ENCODE measurements at regions not wholly inside any gene's neighbourhood (a gene's known extent, or its start where the extent isn't known, plus 50 kb on each side); places are given as distances from the start of the nearest gene placed in this dataset.

DNA sequence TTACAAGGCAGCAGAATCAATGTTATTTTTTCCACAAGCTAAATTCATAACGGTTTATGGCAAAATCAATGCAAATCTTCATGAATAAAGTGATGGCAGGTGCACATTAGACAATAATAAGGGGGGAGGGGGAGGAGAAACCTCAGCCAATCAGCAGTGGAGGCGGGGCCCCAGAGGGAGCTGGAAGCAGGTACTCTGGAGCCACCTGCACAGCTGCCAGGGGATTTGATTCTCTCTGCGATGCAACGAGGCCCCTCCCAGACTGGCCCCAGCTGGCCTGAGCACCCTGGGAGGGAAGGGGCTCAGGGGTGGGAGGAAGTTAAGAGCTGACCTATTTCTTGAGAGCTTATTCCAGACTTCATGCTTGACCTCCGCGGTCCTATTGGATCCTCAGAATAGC, 127.8 kb upstream of the IGSF21 start:
- H3K4me3 ChIP-seq (ENCODE audit: low read length): no peak overlapping the region
- no peak for DNase-seq (ENCODE audit: low read depth)
- TF ChIP-seq, protein P1, sequence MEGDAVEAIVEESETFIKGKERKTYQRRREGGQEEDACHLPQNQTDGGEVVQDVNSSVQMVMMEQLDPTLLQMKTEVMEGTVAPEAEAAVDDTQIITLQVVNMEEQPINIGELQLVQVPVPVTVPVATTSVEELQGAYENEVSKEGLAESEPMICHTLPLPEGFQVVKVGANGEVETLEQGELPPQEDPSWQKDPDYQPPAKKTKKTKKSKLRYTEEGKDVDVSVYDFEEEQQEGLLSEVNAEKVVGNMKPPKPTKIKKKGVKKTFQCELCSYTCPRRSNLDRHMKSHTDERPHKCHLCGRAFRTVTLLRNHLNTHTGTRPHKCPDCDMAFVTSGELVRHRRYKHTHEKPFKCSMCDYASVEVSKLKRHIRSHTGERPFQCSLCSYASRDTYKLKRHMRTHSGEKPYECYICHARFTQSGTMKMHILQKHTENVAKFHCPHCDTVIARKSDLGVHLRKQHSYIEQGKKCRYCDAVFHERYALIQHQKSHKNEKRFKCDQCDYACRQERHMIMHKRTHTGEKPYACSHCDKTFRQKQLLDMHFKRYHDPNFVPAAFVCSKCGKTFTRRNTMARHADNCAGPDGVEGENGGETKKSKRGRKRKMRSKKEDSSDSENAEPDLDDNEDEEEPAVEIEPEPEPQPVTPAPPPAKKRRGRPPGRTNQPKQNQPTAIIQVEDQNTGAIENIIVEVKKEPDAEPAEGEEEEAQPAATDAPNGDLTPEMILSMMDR (conservative IDR thresholded peaks at IDR 0.05; ENCODE audit: low read length): no peak

DNA sequence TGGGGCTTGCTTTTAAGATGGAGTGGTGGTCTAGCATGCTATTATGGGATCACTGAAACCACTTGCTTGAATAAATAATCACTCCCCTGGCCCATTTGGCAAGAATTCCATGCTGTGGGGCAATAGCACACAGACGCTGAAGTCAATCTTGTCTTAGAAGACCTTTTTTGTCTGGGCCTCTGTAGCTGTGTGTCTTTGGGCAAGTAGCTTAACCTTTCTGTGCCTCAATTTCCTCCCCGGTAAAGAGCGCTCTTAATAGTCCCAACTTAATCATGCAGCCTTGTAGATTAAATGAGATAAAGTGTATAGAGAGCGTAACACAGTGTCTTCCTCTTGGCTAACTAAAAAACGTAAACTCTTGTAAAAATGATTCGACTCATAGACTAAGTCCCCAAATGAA, 125.4 kb upstream of the IGSF21 start:
- H3K4me3 ChIP-seq (ENCODE audit: low read length): no peak overlapping the region
- no peak for DNase-seq (ENCODE audit: low read depth)
- TF ChIP-seq, protein P1 (conservative IDR thresholded peaks at IDR 0.05; ENCODE audit: low read length): no peak

DNA sequence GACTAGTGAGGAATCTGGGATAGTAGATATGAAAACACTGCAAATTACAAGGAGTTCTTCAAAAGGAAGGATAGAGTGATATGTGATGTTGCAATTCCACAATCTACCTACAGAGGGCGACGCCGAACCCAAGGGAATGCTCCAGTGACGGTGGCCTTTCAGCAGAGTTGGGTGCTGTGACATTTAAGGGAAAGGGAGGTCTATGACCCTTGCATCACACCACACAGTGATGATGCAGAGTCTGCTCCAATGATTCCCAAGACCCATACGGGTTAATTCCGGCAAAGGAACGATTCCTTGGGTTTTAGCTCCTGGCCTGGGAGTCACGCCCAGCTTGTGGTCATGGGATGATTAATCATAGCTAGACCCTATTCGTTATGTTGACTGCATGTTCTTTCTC, 123.0 kb upstream of the IGSF21 start:
- TF ChIP-seq, protein P1 (conservative IDR thresholded peaks at IDR 0.05; ENCODE audit: low read length): peak; percentile 43

DNA sequence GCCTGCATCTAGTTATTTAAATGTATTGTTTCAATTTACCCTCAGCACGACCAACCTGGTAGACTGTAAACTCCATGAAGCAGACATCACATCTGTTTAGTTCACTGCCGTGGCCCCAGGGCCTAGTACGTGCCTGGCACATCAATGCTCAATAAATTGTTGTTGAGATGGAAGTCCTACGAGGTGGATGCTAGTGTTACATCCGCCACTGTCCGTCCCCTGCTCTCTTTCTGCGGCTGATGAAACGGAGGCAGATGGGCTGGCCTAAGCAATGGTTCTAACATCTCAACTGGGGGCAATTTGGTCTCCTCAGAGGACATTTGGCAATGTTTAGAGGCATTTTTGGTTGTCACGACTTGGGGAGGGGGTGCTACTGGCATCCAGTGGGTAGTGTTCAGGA, 121.4 kb upstream of the IGSF21 start:
- TF ChIP-seq, protein P1 (conservative IDR thresholded peaks at IDR 0.05; ENCODE audit: low read length): no peak

More for the DNA sequence above, 123.0 kb upstream of the IGSF21 start:
- no peak overlapping the region for H3K4me3 ChIP-seq (ENCODE audit: low read length)
- DNase-seq (ENCODE audit: low read depth): no peak

DNA sequence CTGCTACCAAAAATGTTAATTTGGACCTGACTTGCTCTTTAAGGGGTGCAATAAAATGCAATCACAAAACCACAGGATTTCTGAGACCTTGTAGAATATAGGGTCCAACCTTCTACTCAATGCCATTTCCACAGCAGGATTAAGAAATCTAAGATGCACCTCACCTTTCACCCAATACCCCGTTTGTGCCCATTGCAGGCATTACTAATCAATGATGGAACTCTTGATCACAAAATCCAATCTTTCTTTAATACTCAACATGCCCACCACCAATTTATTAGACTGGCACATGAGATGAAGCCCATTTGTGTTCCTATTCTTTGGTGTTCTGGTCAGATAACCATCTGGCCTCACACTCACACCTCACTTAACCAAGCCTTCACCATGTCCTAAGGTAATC, 117.2 kb upstream of the IGSF21 start:
- TF ChIP-seq, protein P1 (conservative IDR thresholded peaks at IDR 0.05; ENCODE audit: low read length): no peak
- H3K4me3 ChIP-seq (ENCODE audit: low read length): no peak overlapping the region
- no peak for DNase-seq (ENCODE audit: low read depth)

More for the DNA sequence above, 121.4 kb upstream of the IGSF21 start:
- H3K4me3 ChIP-seq (ENCODE audit: low read length): no peak overlapping the region
- DNase-seq (ENCODE audit: low read depth): no peak

DNA sequence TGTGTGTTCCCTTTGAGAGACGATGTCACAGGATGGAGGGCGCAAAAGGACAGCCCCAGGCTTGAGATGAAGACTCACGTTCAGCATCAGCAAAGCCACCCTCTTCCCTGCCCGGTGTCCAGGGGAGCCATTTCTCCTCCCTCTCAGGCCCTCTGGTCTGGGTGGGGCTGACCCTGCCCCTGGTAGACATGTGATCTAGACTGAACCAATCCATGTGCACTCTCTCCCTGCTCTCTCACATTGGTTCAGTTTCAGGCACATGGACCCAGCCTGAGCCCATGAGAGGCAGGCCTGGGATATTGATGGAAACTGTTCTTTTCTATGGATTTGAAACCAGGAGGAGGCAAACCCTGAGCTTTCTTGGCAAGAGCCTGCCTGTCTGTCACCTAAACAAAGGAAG, 115.6 kb upstream of the IGSF21 start:
- DNase-seq (ENCODE audit: low read depth): no peak
- H3K4me3 ChIP-seq (ENCODE audit: low read length): no peak overlapping the region
- TF ChIP-seq, protein P1 (conservative IDR thresholded peaks at IDR 0.05; ENCODE audit: low read length): no peak

DNA sequence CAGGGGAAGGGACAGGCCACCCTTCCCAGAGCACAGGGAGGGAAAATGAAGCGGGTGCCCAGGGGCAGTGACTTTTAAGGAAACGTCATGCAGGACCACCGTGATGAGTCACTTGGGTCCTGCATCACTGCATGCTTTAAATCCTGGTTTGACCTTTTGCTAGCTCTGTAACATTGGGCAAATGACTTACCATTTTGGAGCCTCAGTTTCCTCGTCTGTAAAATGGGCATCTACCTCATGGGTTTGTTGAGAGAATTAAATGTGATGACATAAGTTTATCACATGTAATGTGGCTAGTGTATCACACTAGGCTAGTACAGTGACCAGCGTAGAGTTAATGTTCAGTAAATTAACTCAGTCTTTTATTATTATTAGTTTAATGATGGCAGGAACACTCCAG, 114.8 kb upstream of the IGSF21 start:
- TF ChIP-seq, protein P1 (conservative IDR thresholded peaks at IDR 0.05; ENCODE audit: low read length): no peak
- no peak overlapping the region for H3K4me3 ChIP-seq (ENCODE audit: low read length)
- DNase-seq (ENCODE audit: low read depth): no peak
